A673 (cell line): ENCODE measurements at regions not wholly inside any gene's neighbourhood (a gene's known extent, or its start where the extent isn't known, plus 50 kb on each side); places are given as distances from the start of the nearest gene placed in this dataset.
A peak's percentile ranks its signal among the peaks of the same experiment; 100 is the strongest.
"Not testable (repeated sequence)": the region's sequence is repeated elsewhere in the genome, so short reads cannot be mapped to it uniquely, and the experiment has no call there.

Experiments
- BruUV-seq: library from RNA; stranded (reverse); fragments of 400-500 nt; replicated peaks from 2 replicates; lab custom pipeline; 2021; lab: Mats Ljungman, UMichigan
- CTCF ChIA-PET: fragments of 300-600 bp; sonication (Branson Sonifier 250); formaldehyde crosslinking; loops from one replicate; lab custom pipeline; 2022; ENCODE audit warnings: antibody characterized with exemption; lab: Charles Lee
- POLR2A ChIA-PET: fragments of 300-600 bp; sonication (Branson Sonifier 250); formaldehyde crosslinking; loops from one replicate; lab custom pipeline; 2022; ENCODE audit warnings: antibody characterized with exemption; ENCODE audit not compliant: low non-redundant PET; lab: Charles Lee
- DNase-seq: peaks from one replicate; pipeline ENCODE4 v3.0.0-alpha.2; 2015; ENCODE audit warnings: low spot score
- H3K27ac ChIP-seq: fragments of 200-600 bp; sonication (generic); 2 replicates; pipeline ENCODE4 v1.5.1; 2016; ENCODE audit warnings: mixed run types, low read depth, mild to moderate bottlenecking, mixed read lengths, antibody characterized with exemption, low read length; ENCODE audit not compliant: poor library complexity, severe bottlenecking
- H3K27me3 ChIP-seq: fragments of 200-600 bp; sonication (generic); replicated peaks from 2 replicates; pipeline ENCODE4 v1.6.1; 2017; ENCODE audit warnings: mixed run types, low read depth, mild to moderate bottlenecking, mixed read lengths, antibody characterized with exemption, low read length; ENCODE audit not compliant: insufficient read depth, poor library complexity
- H3K36me3 ChIP-seq: fragments of 200-600 bp; sonication (generic); 2 replicates; pipeline ENCODE4 v1.6.1; 2016; ENCODE audit warnings: mixed run types, mild to moderate bottlenecking, mixed read lengths, antibody characterized with exemption, low read length; ENCODE audit not compliant: insufficient read depth, poor library complexity, severe bottlenecking
- H3K4me1 ChIP-seq: fragments of 200-600 bp; sonication (generic); 2 replicates; pipeline ENCODE4 v1.6.1; 2017; ENCODE audit warnings: mixed run types, mild to moderate bottlenecking, mixed read lengths, antibody characterized with exemption, low read length; ENCODE audit not compliant: insufficient read depth, poor library complexity, severe bottlenecking
- H3K4me3 ChIP-seq: fragments of 200-600 bp; sonication (generic); 2 replicates; pipeline ENCODE4 v1.5.1; 2016; ENCODE audit warnings: low read depth, mixed run types, mild to moderate bottlenecking, mixed read lengths, low read length; ENCODE audit not compliant: poor library complexity, severe bottlenecking
- H3K9me3 ChIP-seq: fragments of 200-600 bp; sonication (generic); 2 replicates; pipeline ENCODE4 v1.6.1; 2016; ENCODE audit warnings: mixed run types, low read depth, mild to moderate bottlenecking, mixed read lengths, antibody characterized with exemption, low read length; ENCODE audit not compliant: poor library complexity, severe bottlenecking
- intact Hi-C: fragments of 100-400 bp; cut with micrococcal nuclease; formaldehyde crosslinking; loops from one replicate; pipeline ENCODE4 v1.10.0; 2022; ENCODE audit not compliant: unreplicated experiment

DNA sequence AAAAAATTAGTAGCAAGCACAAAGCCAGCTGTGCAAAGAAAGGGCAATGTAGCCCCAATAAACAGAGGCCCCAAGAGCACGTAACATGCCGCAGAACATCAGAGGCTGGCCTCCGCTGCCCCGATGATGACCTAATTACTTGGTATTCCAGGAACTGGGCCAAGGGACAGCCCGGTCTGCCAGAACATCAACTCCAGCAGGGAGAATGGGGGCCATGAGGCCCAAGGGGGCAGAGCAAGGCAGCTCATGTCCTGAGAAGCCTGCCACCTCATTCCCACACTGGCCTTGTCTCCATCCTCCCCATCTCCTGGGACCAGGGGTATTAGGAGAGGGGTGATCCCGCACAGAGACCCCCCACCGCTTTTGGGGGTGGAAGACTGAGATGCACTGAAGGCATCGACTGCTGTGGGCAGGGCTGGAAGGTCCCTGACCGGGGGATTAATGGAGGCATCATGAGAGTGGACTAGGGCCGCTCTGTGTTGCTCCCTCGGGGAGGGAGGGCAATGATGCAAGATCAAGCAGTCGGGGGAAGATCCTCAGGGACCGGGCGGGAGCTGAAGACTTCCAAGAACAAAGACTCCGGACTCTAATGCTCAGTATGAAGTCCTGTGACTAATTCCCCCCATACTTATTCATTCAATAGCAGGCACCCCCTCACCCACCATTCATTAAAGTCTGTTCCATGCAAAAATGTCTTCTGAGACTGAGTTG lies 192.3 kb downstream of the BCL2L11 start:
- H3K36me3 ChIP-seq, BruUV-seq, POLR2A ChIA-PET: not testable (repeated sequence)

DNA sequence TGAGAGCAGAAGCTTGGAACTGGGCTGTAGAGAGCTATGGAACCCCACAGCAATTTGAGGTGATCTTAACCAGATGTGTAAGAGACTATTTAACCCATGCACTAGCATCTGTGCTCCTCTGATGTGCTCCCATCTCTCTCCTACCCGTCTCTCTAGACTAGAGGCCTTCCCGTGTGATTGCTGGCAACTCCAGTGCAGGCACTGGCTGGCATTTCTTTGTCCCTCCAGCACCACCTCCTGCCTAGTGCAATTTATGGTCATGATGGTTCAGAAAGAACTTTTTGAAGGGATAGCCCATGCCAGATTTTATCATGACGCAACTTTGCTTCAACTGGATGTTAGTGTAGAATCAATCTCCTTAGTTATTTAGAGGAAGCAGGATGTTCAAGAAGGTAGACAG lies 193.0 kb downstream of the BCL2L11 start:
- POLR2A ChIA-PET, H3K27me3 ChIP-seq: not testable (repeated sequence)

More for the DNA sequence above, 192.3 kb downstream of the BCL2L11 start:
- DNase-seq, H3K4me3 ChIP-seq, intact Hi-C loops, H3K9me3 ChIP-seq, H3K4me1 ChIP-seq, H3K27me3 ChIP-seq, H3K27ac ChIP-seq, CTCF ChIA-PET: not testable (repeated sequence)

GRCh38 chr2:111315188-111315917 lies 194.6 kb downstream of the BCL2L11 start:
- CTCF ChIA-PET, intact Hi-C loops, H3K27ac ChIP-seq, POLR2A ChIA-PET, H3K36me3 ChIP-seq, DNase-seq, H3K9me3 ChIP-seq, H3K4me1 ChIP-seq, H3K27me3 ChIP-seq, BruUV-seq, H3K4me3 ChIP-seq: not testable (repeated sequence)

More for the DNA sequence above, 193.0 kb downstream of the BCL2L11 start:
- peak; percentile 1 for DNase-seq
- H3K4me3 ChIP-seq, intact Hi-C loops, H3K4me1 ChIP-seq, CTCF ChIA-PET, BruUV-seq, H3K36me3 ChIP-seq, H3K9me3 ChIP-seq, H3K27ac ChIP-seq: not testable (repeated sequence)

- BruUV-seq, H3K36me3 ChIP-seq, H3K27me3 ChIP-seq, DNase-seq, H3K4me3 ChIP-seq, H3K9me3 ChIP-seq, H3K4me1 ChIP-seq, intact Hi-C loops, H3K27ac ChIP-seq, POLR2A ChIA-PET, CTCF ChIA-PET: not testable (repeated sequence)
Observed at GRCh38 chr2:111316221-111316741, 195.6 kb downstream of the BCL2L11 start.

DNA sequence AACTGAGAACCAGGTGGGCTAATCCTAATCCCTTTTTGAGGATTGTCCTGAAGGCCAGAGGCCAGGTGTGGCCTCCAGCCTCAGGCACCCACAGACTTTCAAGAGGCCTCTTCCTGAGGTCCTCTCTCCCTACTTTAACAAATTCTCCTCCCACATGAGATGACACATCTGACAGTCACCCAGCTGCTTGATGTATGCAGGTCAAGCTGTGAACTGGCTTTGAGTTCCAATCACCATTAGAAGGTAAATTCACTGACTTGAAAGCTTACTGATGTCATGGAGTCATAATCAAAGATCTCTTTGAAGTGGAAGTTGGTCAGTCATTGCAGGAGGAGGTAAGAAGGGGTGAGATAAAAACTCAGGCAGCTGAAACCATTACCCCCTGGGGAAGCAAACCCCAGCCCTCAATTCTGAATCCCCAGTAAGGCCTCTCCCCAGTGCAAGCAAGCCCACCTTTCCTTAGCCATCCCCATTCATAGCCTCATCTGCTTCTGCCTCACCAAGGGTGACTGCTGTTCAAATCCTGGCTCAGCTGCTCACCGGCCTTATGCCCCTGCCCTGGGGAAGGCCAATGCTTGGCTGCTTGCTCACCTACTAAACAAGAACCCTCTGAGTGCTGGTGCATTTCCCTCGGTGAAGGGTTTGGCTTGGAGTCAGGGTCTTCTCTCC lies 196.3 kb downstream of the BCL2L11 start:
- H3K27ac ChIP-seq, POLR2A ChIA-PET, intact Hi-C loops, H3K36me3 ChIP-seq, DNase-seq, H3K9me3 ChIP-seq, CTCF ChIA-PET, H3K27me3 ChIP-seq, H3K4me1 ChIP-seq, H3K4me3 ChIP-seq, BruUV-seq: not testable (repeated sequence)

GRCh38 chr2:111319552-111319951 lies 198.8 kb downstream of the BCL2L11 start:
- H3K36me3 ChIP-seq, intact Hi-C loops, H3K4me3 ChIP-seq, DNase-seq, CTCF ChIA-PET, H3K4me1 ChIP-seq, H3K9me3 ChIP-seq, H3K27me3 ChIP-seq, H3K27ac ChIP-seq, POLR2A ChIA-PET, BruUV-seq: not testable (repeated sequence)

DNA sequence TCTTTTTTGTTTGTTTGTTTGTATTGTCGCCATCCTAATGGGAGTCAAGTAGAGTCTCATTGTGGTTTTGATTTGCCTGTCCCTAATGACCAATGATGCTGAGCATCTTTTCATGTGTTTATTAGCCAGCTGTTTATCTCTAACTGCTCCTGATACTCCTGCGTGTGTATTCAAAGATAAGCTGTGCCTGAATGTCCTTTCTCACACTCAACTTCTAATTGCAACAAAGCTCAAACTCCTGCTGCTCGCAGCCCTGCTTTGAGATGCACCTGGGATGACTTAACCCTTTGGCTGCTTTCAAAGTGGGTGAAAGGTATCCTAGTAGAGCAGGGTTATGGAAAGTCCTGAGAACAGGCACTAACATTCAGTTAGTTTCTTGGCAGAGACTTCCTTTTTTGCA lies 199.6 kb downstream of the BCL2L11 start:
- POLR2A ChIA-PET, H3K4me1 ChIP-seq, H3K27ac ChIP-seq, DNase-seq, H3K4me3 ChIP-seq, intact Hi-C loops, BruUV-seq, H3K27me3 ChIP-seq, H3K36me3 ChIP-seq, CTCF ChIA-PET, H3K9me3 ChIP-seq: not testable (repeated sequence)
